A549 (cell line): ENCODE measurements at regions not wholly inside any gene's neighbourhood (a gene's known extent, or its start where the extent isn't known, plus 50 kb on each side); places are given as distances from the start of the nearest gene placed in this dataset.

Experiments used
- ATAC-seq, 2 experiments: fragments of 200-7000 bp in 1 of 2; fragments of >200 bp in 1 of 2; cut with Nextera tagmentation in 1 of 2; cut with Tn5 transposase in 1 of 2; 3 replicates each; pipeline versions ENCODE4 v1.8.0 to v1.9.1; 2018 to 2020; ENCODE audit warnings: mild to moderate bottlenecking in 1 of 2, moderate library complexity in 1 of 2
- CTCF ChIA-PET: fragments of 300-600 bp; sonication (Branson Sonifier 250); formaldehyde crosslinking; extraction: SDS; loops from one replicate; lab custom pipeline; 2021; ENCODE audit warnings: antibody characterized with exemption, inconsistent platforms; lab: Yijun Ruan, JAX
- POLR2A ChIA-PET: fragments of 350-600 bp; formaldehyde crosslinking; extraction: SDS; loops from one replicate; lab custom pipeline; 2021; ENCODE audit warnings: antibody characterized with exemption, inconsistent platforms; lab: Yijun Ruan, JAX
- DNase-seq, 2 experiments: peaks; one replicate each; pipeline versions ENCODE4 v3.0.0 to v3.0.0-alpha.2; 2011 to 2016; ENCODE audit warnings: low read depth in 1 of 2, low spot score in 1 of 2
- FAIRE-seq: peaks from 2 replicates; lab custom pipeline; 2011; peaks lifted over from hg19 to GRCh38; lab: Jason Lieb, UNC
- H3K27ac ChIP-seq, 2 experiments: fragments of >200 bp; sonication (Bioruptor Twin); formaldehyde crosslinking; 3 replicates each; pipeline ENCODE4 v1.5.1; 2016 to 2017
- H3K4me1 ChIP-seq: fragments of >200 bp; sonication (Bioruptor Twin); formaldehyde crosslinking; 3 replicates; pipeline ENCODE4 v1.6.1; 2016
- H3K4me2 ChIP-seq: fragments of >200 bp; sonication (Bioruptor Twin); formaldehyde crosslinking; 3 replicates; pipeline ENCODE4 v1.6.1; 2016
- H3K4me3 ChIP-seq: fragments of >200 bp; sonication (Bioruptor Twin); formaldehyde crosslinking; 3 replicates; pipeline ENCODE4 v1.5.1; 2016
- H3K9me3 ChIP-seq: fragments of >200 bp; sonication (Bioruptor Twin); formaldehyde crosslinking; 3 replicates; pipeline ENCODE4 v1.6.1; 2016
- CBX2 ChIP-seq: fragments of 200-600 bp; sonication (generic); IDR thresholded peaks from 2 replicates; pipeline ENCODE4 v1.6.1; 2016; ENCODE audit warnings: low read depth, mild to moderate bottlenecking, borderline replicate concordance
- CBX8 ChIP-seq: fragments of 200-600 bp; sonication (generic); IDR thresholded peaks from 2 replicates; pipeline ENCODE4 v1.6.1; 2016
- CHD2 ChIP-seq: fragments of 150-350 bp; IDR thresholded peaks from 2 replicates; pipeline ENCODE4 v1.6.1; 2014; ENCODE audit warnings: low read length; ENCODE audit not compliant: partially characterized antibody
- EP300 ChIP-seq, 2 experiments: fragments of >200 bp; sonication (Bioruptor Twin); formaldehyde crosslinking; IDR thresholded peaks; 2 replicates in 1 of 2; 3 replicates in 1 of 2; pipeline ENCODE4 v1.6.1; 2016 to 2017
- FOSB ChIP-seq: fragments of 250-450 bp; sonication (Bioruptor Pico); IDR thresholded peaks from 2 replicates; pipeline ENCODE4 v1.5.0; 2020; ENCODE audit warnings: mild to moderate bottlenecking, moderate library complexity
- FOSL2 ChIP-seq, 2 experiments: fragments of 450-650 bp in 1 of 2; fragments of >200 bp in 1 of 2; sonication (Bioruptor Twin) in 1 of 2; formaldehyde crosslinking; IDR thresholded peaks; 2 replicates each; pipeline versions ENCODE4 v1.5.0 to v1.6.1; 2016 to 2020; ENCODE audit warnings: mild to moderate bottlenecking in 1 of 2, moderate library complexity in 1 of 2
- FOXS1 ChIP-seq: fragments of 250-450 bp; sonication (Bioruptor Pico); IDR thresholded peaks from 2 replicates; pipeline ENCODE4 v1.5.0; 2020; ENCODE audit warnings: mild to moderate bottlenecking, moderate library complexity
- JUN ChIP-seq, 2 experiments: fragments of >200 bp; sonication (Bioruptor Twin); formaldehyde crosslinking; IDR thresholded peaks; 2 replicates in 1 of 2; 3 replicates in 1 of 2; pipeline ENCODE4 v1.6.1; 2016 to 2017
- KDM1A ChIP-seq: fragments of 200-600 bp; sonication (generic); IDR thresholded peaks from 2 replicates; pipeline ENCODE4 v1.6.1; 2016; ENCODE audit warnings: low read depth, mild to moderate bottlenecking
- MAFK ChIP-seq: fragments of 450-650 bp; IDR thresholded peaks from 2 replicates; pipeline ENCODE4 v1.6.1; 2014; ENCODE audit not compliant: partially characterized antibody
- MAX ChIP-seq: IDR thresholded peaks from 2 replicates; pipeline ENCODE4 v1.6.1; 2012
- MAZ ChIP-seq: fragments of 150-350 bp; IDR thresholded peaks from 2 replicates; pipeline ENCODE4 v1.6.1; 2014; ENCODE audit warnings: antibody characterized with exemption, low read depth, low read length, borderline replicate concordance
- POLR2AphosphoS2 ChIP-seq: conservative IDR thresholded peaks from 2 replicates; pipeline ENCODE4 v1.6.1; 2012; ENCODE audit warnings: low read length, improper control_type of control experiment, inconsistent platforms
- RCOR1 ChIP-seq: fragments of 150-350 bp; IDR thresholded peaks from 2 replicates; pipeline ENCODE4 v1.6.1; 2014; ENCODE audit warnings: antibody characterized with exemption, low read length, low read depth
- REST ChIP-seq: fragments of 200-600 bp; sonication (generic); IDR thresholded peaks from 2 replicates; pipeline ENCODE4 v1.6.1; 2016; ENCODE audit warnings: antibody characterized with exemption, mild to moderate bottlenecking, moderate library complexity
- SMC3 ChIP-seq: fragments of >200 bp; sonication (Bioruptor Twin); formaldehyde crosslinking; IDR thresholded peaks from 3 replicates; pipeline ENCODE4 v1.6.1; 2018; ENCODE audit warnings: inconsistent platforms
- TFCP2L1 ChIP-seq: fragments of 250-450 bp; sonication (Bioruptor Pico); IDR thresholded peaks from 2 replicates; pipeline ENCODE4 v1.5.0; 2021; ENCODE audit warnings: mild to moderate bottlenecking
- ZFP36 ChIP-seq: fragments of 450-650 bp; IDR thresholded peaks from 2 replicates; pipeline ENCODE4 v1.6.1; 2014; ENCODE audit warnings: borderline replicate concordance; ENCODE audit not compliant: partially characterized antibody
- ZNF302 ChIP-seq: fragments of 250-450 bp; sonication (Bioruptor Pico); IDR thresholded peaks from 2 replicates; pipeline ENCODE4 v1.9.0; 2021; ENCODE audit warnings: inconsistent platforms, mild to moderate bottlenecking, moderate library complexity
- WGBS: methylation state at CpG from one replicate; pipeline ENCODE4 v1.1.6; 2017; ENCODE audit errors: missing lambda C conversion rate; 5-methylcytosine and 5-hydroxymethylcytosine counted together
- TF ChIP-seq, protein P1 (sequence below): IDR thresholded peaks from 2 replicates; pipeline ENCODE4 v1.6.1; 2012
- TF ChIP-seq, protein P2 (sequence below): fragments of 250-450 bp; sonication (Bioruptor Pico); IDR thresholded peaks from 2 replicates; pipeline ENCODE4 v1.5.0; 2021; ENCODE audit warnings: mild to moderate bottlenecking, moderate library complexity, borderline replicate concordance
- TF ChIP-seq, protein P3 (sequence below): fragments of 150-350 bp; IDR thresholded peaks from 2 replicates; pipeline ENCODE4 v1.6.1; 2014; ENCODE audit warnings: low read depth, mild to moderate bottlenecking, low read length
- TF ChIP-seq, protein P4 (sequence below): fragments of >200 bp; sonication (Bioruptor Twin); formaldehyde crosslinking; IDR thresholded peaks from 3 replicates; pipeline ENCODE4 v1.6.1; 2016

- H3K4me1 ChIP-seq: no peaks in the 10 kb centered on the region
- TF ChIP-seq ZNF302 (CRISPR knock-in tag) (no peak), CBX8 (no peak), FOSB (CRISPR knock-in tag) (no peak), TFCP2L1 (no peak), MAX (no peak)
- WGBS: 48% methylated on average over 8 of the region's 8 CpGs
- no peak for DNase-seq
- no peaks in the 10 kb centered on the region for H3K9me3 ChIP-seq
- H3K4me2 ChIP-seq: no peak overlapping the region
- CTCF ChIA-PET: interaction anchor here (1.4 to 1.5 kb wide), 2 partner anchors 40 to 233 kb away, joined by 3 to 5 read pairs; no protein-coding TSS in a partner anchor
- no peak for ATAC-seq
- H3K27ac ChIP-seq: no peak overlapping the region
- H3K4me3 ChIP-seq: no peak overlapping the region
- POLR2A ChIA-PET: interaction anchor here (0.6 kb wide), 1 partner anchor 1598 kb away, joined by 3 read pairs; no protein-coding TSS in a partner anchor
- FAIRE-seq: no peak
Measured at GRCh38 chr11:46198245-46199240, 77.3 kb upstream of the PHF21A start.

DNA sequence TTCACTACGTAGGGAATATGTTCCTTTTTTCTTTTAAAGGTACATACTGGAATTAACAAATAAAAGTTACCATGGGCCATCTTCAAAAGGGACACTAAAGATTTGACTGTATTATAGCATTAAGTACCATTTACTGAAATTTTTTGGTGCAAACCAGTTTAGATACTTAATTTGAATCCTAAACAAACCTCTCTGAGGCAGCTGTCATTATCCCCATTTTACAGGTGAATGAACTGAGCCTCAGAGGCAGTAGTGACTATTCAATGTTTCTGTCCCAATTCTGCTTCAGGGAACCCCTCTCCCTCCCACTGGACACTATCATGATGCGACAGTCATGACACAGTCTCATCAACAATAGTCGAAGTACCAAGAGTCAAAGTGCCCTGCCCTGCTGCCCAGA, 76.2 kb upstream of the PHF21A start:
- WGBS: 47% methylated on average over 3 of the region's 3 CpGs
- no peaks in the 10 kb centered on the region for H3K4me1 ChIP-seq
- no peak overlapping the region for H3K27ac ChIP-seq
- no peak for FAIRE-seq
- 0 out of 6 replicates have a peak, but pooled peaks of 1 of the 2 experiments have one; percentile 8 for ATAC-seq
- DNase-seq: no peak
- no peak overlapping the region for H3K4me3 ChIP-seq
- no peaks in the 10 kb centered on the region for H3K9me3 ChIP-seq
- CTCF ChIA-PET: no interaction called here
- POLR2A ChIA-PET: no interaction called here
- H3K4me2 ChIP-seq: no peak overlapping the region
- TF ChIP-seq TFCP2L1: no peak
- TF ChIP-seq ZFP36: no peak
- TF ChIP-seq RCOR1: no peak
- no peak for TF ChIP-seq KDM1A
- TF ChIP-seq ZNF302 (CRISPR knock-in tag): no peak
- TF ChIP-seq EP300 (IDR thresholded peaks at IDR 0.05): no peak
- TF ChIP-seq, protein P1, sequence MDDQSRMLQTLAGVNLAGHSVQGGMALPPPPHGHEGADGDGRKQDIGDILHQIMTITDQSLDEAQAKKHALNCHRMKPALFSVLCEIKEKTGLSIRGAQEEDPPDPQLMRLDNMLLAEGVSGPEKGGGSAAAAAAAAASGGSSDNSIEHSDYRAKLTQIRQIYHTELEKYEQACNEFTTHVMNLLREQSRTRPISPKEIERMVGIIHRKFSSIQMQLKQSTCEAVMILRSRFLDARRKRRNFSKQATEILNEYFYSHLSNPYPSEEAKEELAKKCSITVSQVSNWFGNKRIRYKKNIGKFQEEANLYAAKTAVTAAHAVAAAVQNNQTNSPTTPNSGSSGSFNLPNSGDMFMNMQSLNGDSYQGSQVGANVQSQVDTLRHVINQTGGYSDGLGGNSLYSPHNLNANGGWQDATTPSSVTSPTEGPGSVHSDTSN: no peak
- TF ChIP-seq, protein P2, sequence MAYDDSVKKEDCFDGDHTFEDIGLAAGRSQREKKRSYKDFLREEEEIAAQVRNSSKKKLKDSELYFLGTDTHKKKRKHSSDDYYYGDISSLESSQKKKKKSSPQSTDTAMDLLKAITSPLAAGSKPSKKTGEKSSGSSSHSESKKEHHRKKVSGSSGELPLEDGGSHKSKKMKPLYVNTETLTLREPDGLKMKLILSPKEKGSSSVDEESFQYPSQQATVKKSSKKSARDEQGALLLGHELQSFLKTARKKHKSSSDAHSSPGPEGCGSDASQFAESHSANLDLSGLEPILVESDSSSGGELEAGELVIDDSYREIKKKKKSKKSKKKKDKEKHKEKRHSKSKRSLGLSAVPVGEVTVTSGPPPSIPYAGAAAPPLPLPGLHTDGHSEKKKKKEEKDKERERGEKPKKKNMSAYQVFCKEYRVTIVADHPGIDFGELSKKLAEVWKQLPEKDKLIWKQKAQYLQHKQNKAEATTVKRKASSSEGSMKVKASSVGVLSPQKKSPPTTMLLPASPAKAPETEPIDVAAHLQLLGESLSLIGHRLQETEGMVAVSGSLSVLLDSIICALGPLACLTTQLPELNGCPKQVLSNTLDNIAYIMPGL (CRISPR knock-in tag): no peak
- TF ChIP-seq SMC3: no peak
- TF ChIP-seq, protein P3, sequence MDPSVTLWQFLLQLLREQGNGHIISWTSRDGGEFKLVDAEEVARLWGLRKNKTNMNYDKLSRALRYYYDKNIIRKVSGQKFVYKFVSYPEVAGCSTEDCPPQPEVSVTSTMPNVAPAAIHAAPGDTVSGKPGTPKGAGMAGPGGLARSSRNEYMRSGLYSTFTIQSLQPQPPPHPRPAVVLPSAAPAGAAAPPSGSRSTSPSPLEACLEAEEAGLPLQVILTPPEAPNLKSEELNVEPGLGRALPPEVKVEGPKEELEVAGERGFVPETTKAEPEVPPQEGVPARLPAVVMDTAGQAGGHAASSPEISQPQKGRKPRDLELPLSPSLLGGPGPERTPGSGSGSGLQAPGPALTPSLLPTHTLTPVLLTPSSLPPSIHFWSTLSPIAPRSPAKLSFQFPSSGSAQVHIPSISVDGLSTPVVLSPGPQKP: no peak
- TF ChIP-seq POLR2AphosphoS2: no peak
- TF ChIP-seq JUN (IDR thresholded peaks at IDR 0.05): no peak
- TF ChIP-seq MAFK: no peak
- TF ChIP-seq FOSL2 (IDR thresholded peaks at IDR 0.05): no peak
- no peak for TF ChIP-seq FOSL2 (CRISPR knock-in tag; IDR thresholded peaks at IDR 0.05)

GRCh38 chr11:46188017-46188416, 66.8 kb upstream of the PHF21A start:
- Histone ChIP-seq H3K27ac (no peak overlapping the region), H3K4me2 (no peak overlapping the region), H3K4me1 (no peaks in the 10 kb centered on the region), H3K4me3 (no peak overlapping the region), H3K9me3 (peaks cover 8% of the 10 kb centered on the region; the same call in 1 of the 3 replicates)
- ChIA-PET POLR2A (no interaction called here), CTCF (interaction anchor here (0.8 to 1.1 kb wide), 2 partner anchors 13 to 60 kb away, joined by 3 read pairs; no protein-coding TSS in a partner anchor)
- DNase-seq: no peak
- FAIRE-seq: peak; percentile 85
- ATAC-seq: no peak
- TF ChIP-seq CBX2 (no peak), MAZ (no peak), REST (no peak), CHD2 (no peak), FOXS1 (CRISPR knock-in tag) (no peak)
- TF ChIP-seq, protein P4, sequence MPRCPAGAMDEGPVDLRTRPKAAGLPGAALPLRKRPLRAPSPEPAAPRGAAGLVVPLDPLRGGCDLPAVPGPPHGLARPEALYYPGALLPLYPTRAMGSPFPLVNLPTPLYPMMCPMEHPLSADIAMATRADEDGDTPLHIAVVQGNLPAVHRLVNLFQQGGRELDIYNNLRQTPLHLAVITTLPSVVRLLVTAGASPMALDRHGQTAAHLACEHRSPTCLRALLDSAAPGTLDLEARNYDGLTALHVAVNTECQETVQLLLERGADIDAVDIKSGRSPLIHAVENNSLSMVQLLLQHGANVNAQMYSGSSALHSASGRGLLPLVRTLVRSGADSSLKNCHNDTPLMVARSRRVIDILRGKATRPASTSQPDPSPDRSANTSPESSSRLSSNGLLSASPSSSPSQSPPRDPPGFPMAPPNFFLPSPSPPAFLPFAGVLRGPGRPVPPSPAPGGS: no peak
